ENCODE measurements at regions not wholly inside any gene's neighbourhood (a gene's known extent, or its start where the extent isn't known, plus 50 kb on each side); places are given as distances from the start of the nearest gene placed in this dataset.

GRCh38 chr4:137685357-137685756 is 153.1 kb upstream of the PCDH18 start:
- H3K4me1 ChIP-seq (ENCODE audit: control insufficient read depth in 1 of 2, insufficient read depth in 2 of 2, low read depth in 1 of 2, low read length in 1 of 2): peaks cover 0 to 11% of the 10 kb centered on the region in 2 experiments; a peak in 2 of 4 replicates
- no peak overlapping the region for H3K4me2 ChIP-seq
- TF ChIP-seq NRF1 (IDR thresholded peaks at IDR 0.05; ENCODE audit: low read depth, low read length) (no peak), JUND (IDR thresholded peaks at IDR 0.05) (no peak), RCOR1 (IDR thresholded peaks at IDR 0.05; ENCODE audit: low read length) (peak; percentile 55), TCF12 (IDR thresholded peaks at IDR 0.05) (peak; percentile 84), EP300 (IDR thresholded peaks at IDR 0.05; ENCODE audit: borderline replicate concordance in 1 of 2, low read depth in 1 of 2, low read length in 1 of 2) (peak in 1 of 2 experiments; percentile 57; a peak in 2 of 4 replicates)
- TF ChIP-seq, protein P1, sequence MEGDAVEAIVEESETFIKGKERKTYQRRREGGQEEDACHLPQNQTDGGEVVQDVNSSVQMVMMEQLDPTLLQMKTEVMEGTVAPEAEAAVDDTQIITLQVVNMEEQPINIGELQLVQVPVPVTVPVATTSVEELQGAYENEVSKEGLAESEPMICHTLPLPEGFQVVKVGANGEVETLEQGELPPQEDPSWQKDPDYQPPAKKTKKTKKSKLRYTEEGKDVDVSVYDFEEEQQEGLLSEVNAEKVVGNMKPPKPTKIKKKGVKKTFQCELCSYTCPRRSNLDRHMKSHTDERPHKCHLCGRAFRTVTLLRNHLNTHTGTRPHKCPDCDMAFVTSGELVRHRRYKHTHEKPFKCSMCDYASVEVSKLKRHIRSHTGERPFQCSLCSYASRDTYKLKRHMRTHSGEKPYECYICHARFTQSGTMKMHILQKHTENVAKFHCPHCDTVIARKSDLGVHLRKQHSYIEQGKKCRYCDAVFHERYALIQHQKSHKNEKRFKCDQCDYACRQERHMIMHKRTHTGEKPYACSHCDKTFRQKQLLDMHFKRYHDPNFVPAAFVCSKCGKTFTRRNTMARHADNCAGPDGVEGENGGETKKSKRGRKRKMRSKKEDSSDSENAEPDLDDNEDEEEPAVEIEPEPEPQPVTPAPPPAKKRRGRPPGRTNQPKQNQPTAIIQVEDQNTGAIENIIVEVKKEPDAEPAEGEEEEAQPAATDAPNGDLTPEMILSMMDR (IDR thresholded peaks at IDR 0.05): no peak
- TF ChIP-seq, protein P2, sequence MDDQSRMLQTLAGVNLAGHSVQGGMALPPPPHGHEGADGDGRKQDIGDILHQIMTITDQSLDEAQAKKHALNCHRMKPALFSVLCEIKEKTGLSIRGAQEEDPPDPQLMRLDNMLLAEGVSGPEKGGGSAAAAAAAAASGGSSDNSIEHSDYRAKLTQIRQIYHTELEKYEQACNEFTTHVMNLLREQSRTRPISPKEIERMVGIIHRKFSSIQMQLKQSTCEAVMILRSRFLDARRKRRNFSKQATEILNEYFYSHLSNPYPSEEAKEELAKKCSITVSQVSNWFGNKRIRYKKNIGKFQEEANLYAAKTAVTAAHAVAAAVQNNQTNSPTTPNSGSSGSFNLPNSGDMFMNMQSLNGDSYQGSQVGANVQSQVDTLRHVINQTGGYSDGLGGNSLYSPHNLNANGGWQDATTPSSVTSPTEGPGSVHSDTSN (IDR thresholded peaks at IDR 0.05): no peak
- TF ChIP-seq, protein P3, sequence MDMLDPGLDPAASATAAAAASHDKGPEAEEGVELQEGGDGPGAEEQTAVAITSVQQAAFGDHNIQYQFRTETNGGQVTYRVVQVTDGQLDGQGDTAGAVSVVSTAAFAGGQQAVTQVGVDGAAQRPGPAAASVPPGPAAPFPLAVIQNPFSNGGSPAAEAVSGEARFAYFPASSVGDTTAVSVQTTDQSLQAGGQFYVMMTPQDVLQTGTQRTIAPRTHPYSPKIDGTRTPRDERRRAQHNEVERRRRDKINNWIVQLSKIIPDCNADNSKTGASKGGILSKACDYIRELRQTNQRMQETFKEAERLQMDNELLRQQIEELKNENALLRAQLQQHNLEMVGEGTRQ (IDR thresholded peaks at IDR 0.05; ENCODE audit: borderline replicate concordance, low read depth, low read length): no peak
- H2AFZ ChIP-seq (ENCODE audit: low read depth): no peak overlapping the region
- no peaks in the 10 kb centered on the region for H3K79me2 ChIP-seq (ENCODE audit: insufficient read depth)
- H3K27me3 ChIP-seq (ENCODE audit: insufficient read depth): no peaks in the 10 kb centered on the region
- H3K9ac ChIP-seq: no peak overlapping the region
- no peaks in the 10 kb centered on the region for H3F3A ChIP-seq (replicated peaks; ENCODE audit: insufficient read depth)
- CTCF ChIA-PET: interaction anchor here (0.7 kb wide), 1 partner anchor 13 kb away, joined by 3 read pairs; no protein-coding TSS in a partner anchor
- no peaks in the 10 kb centered on the region for H3K36me3 ChIP-seq (replicated peaks in 1 of 2; ENCODE audit: control insufficient read depth in 1 of 2, insufficient read depth in 2 of 2, low read length in 1 of 2)
- no peaks in the 10 kb centered on the region for H3K9me3 ChIP-seq
- H3K27ac ChIP-seq (ENCODE audit: low read depth in 2 of 2, low read length in 1 of 2): peak overlapping the region in 1 of 2 experiments; percentile 86; a peak in 2 of 4 replicates
- H3K4me3 ChIP-seq (ENCODE audit: low read depth in 2 of 2, low read length in 1 of 2): no peak overlapping the region
- peak; percentile 14 for DNase-seq
- H3K9me2 ChIP-seq: no peaks in the 10 kb centered on the region
- WGBS (ENCODE audit: low lambda C conversion rate): 24% methylated on average over 3 of the region's 3 CpGs
- H4K20me1 ChIP-seq (ENCODE audit: insufficient read depth): no peaks in the 10 kb centered on the region
- POLR2A ChIA-PET: no interaction called here

DNA sequence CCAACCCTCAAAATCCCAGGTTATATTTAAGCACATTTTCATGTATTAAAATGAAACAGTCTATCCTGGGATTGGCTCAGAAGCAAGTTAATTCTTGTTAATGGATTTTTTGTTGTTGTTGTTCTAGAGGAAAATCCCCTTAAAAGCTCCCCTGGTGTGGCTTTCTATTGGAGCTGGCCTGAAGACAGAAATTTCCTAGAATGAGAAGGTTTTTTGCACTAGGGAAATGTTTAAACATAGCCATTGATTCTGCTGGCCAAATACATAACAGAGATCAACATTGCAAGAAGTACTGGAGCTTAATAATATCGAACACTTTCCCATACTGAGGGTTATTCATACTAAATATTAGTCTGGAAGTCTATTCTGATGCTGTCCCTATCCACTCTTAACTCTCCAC is 148.8 kb upstream of the PCDH18 start:
- Histone ChIP-seq H3K4me1 (ENCODE audit: control insufficient read depth in 1 of 2, insufficient read depth in 2 of 2, low read depth in 1 of 2, low read length in 1 of 2) (peaks cover 0 to 7% of the 10 kb centered on the region in 2 experiments; a peak in 2 of 4 replicates), H3K79me2 (ENCODE audit: insufficient read depth) (no peaks in the 10 kb centered on the region), H3K4me3 (ENCODE audit: low read depth in 2 of 2, low read length in 1 of 2) (no peak overlapping the region), H3F3A (replicated peaks; ENCODE audit: insufficient read depth) (peaks cover 18% of the 10 kb centered on the region), H3K9me3 (no peaks in the 10 kb centered on the region), H3K9ac (no peak overlapping the region), H3K27ac (ENCODE audit: low read depth in 2 of 2, low read length in 1 of 2) (no peak overlapping the region), H3K9me2 (no peaks in the 10 kb centered on the region), H3K27me3 (ENCODE audit: insufficient read depth) (no peaks in the 10 kb centered on the region), H2AFZ (ENCODE audit: low read depth) (no peak overlapping the region), H3K36me3 (replicated peaks in 1 of 2; ENCODE audit: control insufficient read depth in 1 of 2, insufficient read depth in 2 of 2, low read length in 1 of 2) (no peaks in the 10 kb centered on the region), H4K20me1 (ENCODE audit: insufficient read depth) (no peaks in the 10 kb centered on the region), H3K4me2 (no peak overlapping the region)
- ChIA-PET POLR2A (no interaction called here), CTCF (no interaction called here)
- no peak for DNase-seq
- 68% methylated on average over 1 of the region's 1 CpG for WGBS (ENCODE audit: low lambda C conversion rate)
- TF ChIP-seq YY1 (IDR thresholded peaks at IDR 0.05; ENCODE audit: low read depth) (no peak), REST (IDR thresholded peaks at IDR 0.05; ENCODE audit: low read depth, low read length) (no peak), ZBTB33 (IDR thresholded peaks at IDR 0.05; ENCODE audit: borderline replicate concordance, low read depth) (no peak), RCOR1 (IDR thresholded peaks at IDR 0.05; ENCODE audit: low read length) (no peak), POLR2AphosphoS5 (IDR thresholded peaks at IDR 0.05; ENCODE audit: low read depth, low read length) (no peak), ELF1 (IDR thresholded peaks at IDR 0.05) (no peak), TAF1 (IDR thresholded peaks at IDR 0.05; ENCODE audit: borderline replicate concordance, low read depth, low read length) (no peak), RAD21 (IDR thresholded peaks at IDR 0.05; ENCODE audit: low read length) (no peak), FOXM1 (IDR thresholded peaks at IDR 0.05; ENCODE audit: low read depth) (no peak), CHD2 (IDR thresholded peaks at IDR 0.05; ENCODE audit: low read length, partially characterized antibody) (no peak), IRF3 (IDR thresholded peaks at IDR 0.05; ENCODE audit: low read depth, low read length) (no peak)
